Activated CD4-positive, alpha-beta T cell treated with anti-CD3 and anti-CD28 coated beads for 48 hours (primary cell): ENCODE measurements at regions not wholly inside any gene's neighbourhood (a gene's known extent, or its start where the extent isn't known, plus 50 kb on each side); places are given as distances from the start of the nearest gene placed in this dataset.
"Not testable (repeated sequence)": the region's sequence is repeated elsewhere in the genome, so short reads cannot be mapped to it uniquely, and the experiment has no call there.

Source experiments
- DNase-seq: peaks from one replicate; pipeline ENCODE4 v3.0.0-alpha.2; 2020

GRCh38 chr19:28453420-28453819 lies 759.5 kb downstream of the UQCRFS1 start:
- no peak for DNase-seq

- no peak for DNase-seq
Observed at GRCh38 chr19:28449803-28450202, 763.1 kb downstream of the UQCRFS1 start.

GRCh38 chr19:28446511-28446910 lies 766.4 kb downstream of the UQCRFS1 start:
- no peak for DNase-seq

GRCh38 chr19:28445826-28446225 lies 767.1 kb downstream of the UQCRFS1 start:
- no peak for DNase-seq

GRCh38 chr19:28444362-28444761 lies 768.6 kb downstream of the UQCRFS1 start:
- DNase-seq = no peak

GRCh38 chr19:28443361-28443760 lies 769.6 kb downstream of the UQCRFS1 start:
- DNase-seq = no peak

- DNase-seq = no peak
Observed at GRCh38 chr19:28437390-28438346, 775.3 kb downstream of the UQCRFS1 start.

GRCh38 chr19:28436320-28436719 lies 776.6 kb downstream of the UQCRFS1 start:
- DNase-seq = no peak

GRCh38 chr19:28435551-28436271 lies 777.2 kb downstream of the UQCRFS1 start:
- DNase-seq = no peak

- not testable (repeated sequence) for DNase-seq
Observed at GRCh38 chr19:28434794-28435193, 778.2 kb downstream of the UQCRFS1 start.

- DNase-seq = not testable (repeated sequence)
Observed at GRCh38 chr19:28434365-28434764, 778.6 kb downstream of the UQCRFS1 start.

GRCh38 chr19:28433166-28433565 lies 779.8 kb downstream of the UQCRFS1 start:
- DNase-seq = not testable (repeated sequence)

GRCh38 chr19:28430214-28430613 lies 782.7 kb downstream of the UQCRFS1 start:
- DNase-seq = no peak

- DNase-seq = no peak
Observed at GRCh38 chr19:28429356-28429755, 783.6 kb downstream of the UQCRFS1 start.

- no peak for DNase-seq
Observed at GRCh38 chr19:28428663-28429348, 784.1 kb downstream of the UQCRFS1 start.

- no peak for DNase-seq
Observed at GRCh38 chr19:28427376-28428083, 785.4 kb downstream of the UQCRFS1 start.

- no peak for DNase-seq
Observed at GRCh38 chr19:28426730-28427225, 786.2 kb downstream of the UQCRFS1 start.

- DNase-seq = no peak
Observed at GRCh38 chr19:28426110-28426729, 786.7 kb downstream of the UQCRFS1 start.

- DNase-seq = no peak
Observed at GRCh38 chr19:28425046-28425931, 787.7 kb downstream of the UQCRFS1 start.

- no peak for DNase-seq
Observed at GRCh38 chr19:28424662-28425045, 788.3 kb downstream of the UQCRFS1 start.

- DNase-seq = no peak
Observed at GRCh38 chr19:28424077-28424476, 788.9 kb downstream of the UQCRFS1 start.
